ENCODE measurements at regions not wholly inside any gene's neighbourhood (a gene's known extent, or its start where the extent isn't known, plus 50 kb on each side); places are given as distances from the start of the nearest gene placed in this dataset.
A peak's percentile ranks its signal among the peaks of the same experiment; 100 is the strongest.
"Not testable (repeated sequence)": the region's sequence is repeated elsewhere in the genome, so short reads cannot be mapped to it uniquely, and the experiment has no call there.

DNA sequence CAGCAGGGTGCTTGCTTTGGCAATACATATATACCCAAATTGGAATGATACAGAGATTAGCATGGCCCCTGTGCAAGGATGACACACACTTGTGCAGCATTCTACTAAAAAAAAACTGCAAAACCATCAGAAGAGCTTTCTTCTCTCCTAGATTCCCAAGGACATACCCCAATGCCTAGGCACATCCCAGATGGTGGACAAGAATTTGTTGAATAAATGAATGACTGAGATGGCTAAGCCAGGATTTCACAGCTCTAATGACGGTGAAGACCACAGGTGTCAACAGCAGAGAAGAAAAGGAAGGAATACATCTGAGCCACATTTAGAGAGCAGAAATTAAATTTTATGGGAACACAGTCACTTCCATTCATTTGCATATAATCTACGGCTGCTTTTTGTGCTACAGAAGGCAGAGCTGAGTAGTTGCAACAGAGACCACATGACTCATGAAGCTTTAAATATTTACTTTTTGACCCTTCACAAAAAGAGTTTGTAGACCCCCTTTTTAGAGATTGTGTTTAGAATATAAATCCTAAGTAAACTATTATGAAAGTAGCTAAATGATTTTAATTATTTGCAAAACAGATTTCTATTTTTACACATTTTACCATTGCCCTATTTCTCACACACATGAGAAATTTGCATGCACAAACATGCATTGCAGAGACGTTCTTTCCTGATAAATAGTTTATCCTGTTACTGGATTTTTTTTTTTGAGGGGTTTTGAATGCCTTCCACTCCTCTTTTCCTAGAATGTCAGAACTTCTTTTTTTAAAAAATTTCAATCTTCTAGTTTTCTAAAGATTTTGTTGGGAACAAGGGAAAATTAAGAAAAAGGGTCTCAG, 119.0 kb downstream of the PMAIP1 start:
- no peak overlapping the region for H4K91ac ChIP-seq (ENCODE audit: low read depth, low read length)
- H2AK5ac ChIP-seq (ENCODE audit: low read length), result no peak overlapping the region
- no peak overlapping the region for H2BK5ac ChIP-seq (ENCODE audit: low read depth, low read length, poor library complexity)
- no peak overlapping the region for H4K12ac ChIP-seq (ENCODE audit: low read depth, low read length)
- DNase-seq, result peak in 1 of 2 donors; percentile 10
- no peak overlapping the region for H3K27ac ChIP-seq (ENCODE audit: low read depth, low read length)
- no peak overlapping the region for H3K4ac ChIP-seq (ENCODE audit: low read depth, low read length)
- H2BK12ac ChIP-seq (ENCODE audit: low read length), result no peak overlapping the region
- no peaks in the 10 kb centered on the region for H3K36me3 ChIP-seq (ENCODE audit: control insufficient read depth in 1 of 2, insufficient read depth in 2 of 2, low read length in 2 of 2)
- no peak overlapping the region for H3K18ac ChIP-seq (ENCODE audit: low read length)
- no CpG with 5 or more reads among the region's 3 CpGs for WGBS (ENCODE audit: extremely low coverage, insufficient coverage, insufficient read length)
- no peaks in the 10 kb centered on the region for H3K79me1 ChIP-seq (ENCODE audit: low read length)
- no peak overlapping the region for H3K9ac ChIP-seq (ENCODE audit: low read length)
- H4K8ac ChIP-seq (ENCODE audit: low read depth, low read length), result no peak overlapping the region
- H3K14ac ChIP-seq (ENCODE audit: low read length), result no peak overlapping the region
- H3K4me1 ChIP-seq (ENCODE audit: control insufficient read depth in 1 of 2, insufficient read depth in 2 of 2, low read length in 2 of 2), result peaks cover 0 to 3% of the 10 kb centered on the region in 2 experiments
- H3K4me2 ChIP-seq (ENCODE audit: low read length), result no peak overlapping the region
- no peaks in the 10 kb centered on the region for H3K9me3 ChIP-seq (ENCODE audit: insufficient read depth, low read depth, low read length)
- no peak overlapping the region for H2BK120ac ChIP-seq (ENCODE audit: insufficient read depth, low read length, poor library complexity)
- no peaks in the 10 kb centered on the region for H3K79me2 ChIP-seq (ENCODE audit: control insufficient read depth, insufficient read depth, low read length, poor library complexity)
- H3K27me3 ChIP-seq (ENCODE audit: insufficient read depth, low read length), result no peaks in the 10 kb centered on the region
- H3K4me3 ChIP-seq (ENCODE audit: low read depth, low read length), result no peak overlapping the region
- no peak overlapping the region for H3K23ac ChIP-seq (ENCODE audit: low read length)
- H2AFZ ChIP-seq (ENCODE audit: insufficient read depth, low read length, poor library complexity), result no peak overlapping the region

DNA sequence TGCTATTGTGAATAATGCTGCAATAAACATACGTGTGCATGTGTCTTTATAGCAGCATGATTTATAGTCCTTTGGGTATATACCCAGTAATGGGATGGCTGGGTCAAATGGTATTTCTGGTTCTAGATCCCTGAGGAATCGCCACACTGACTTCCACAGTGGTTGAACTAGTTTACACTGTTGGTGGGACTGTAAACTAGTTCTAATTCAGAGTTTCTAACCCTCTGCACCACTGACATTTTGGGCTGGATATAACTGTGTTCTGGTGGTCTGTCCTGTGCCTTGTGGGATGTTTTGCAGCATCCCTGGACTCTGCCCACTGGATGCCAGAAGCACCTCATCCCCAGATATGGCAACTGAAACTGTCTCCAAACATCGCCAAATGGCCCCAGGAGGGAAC, 118.3 kb downstream of the PMAIP1 start:
- not testable (repeated sequence) for H3K9me3 ChIP-seq (ENCODE audit: insufficient read depth, low read depth, low read length); H3K79me1 ChIP-seq (ENCODE audit: low read length); H2BK120ac ChIP-seq (ENCODE audit: insufficient read depth, low read length, poor library complexity); H4K12ac ChIP-seq (ENCODE audit: low read depth, low read length); H3K9ac ChIP-seq (ENCODE audit: low read length); H2AFZ ChIP-seq (ENCODE audit: insufficient read depth, low read length, poor library complexity); H3K18ac ChIP-seq (ENCODE audit: low read length); H3K14ac ChIP-seq (ENCODE audit: low read length); H3K4me1 ChIP-seq (ENCODE audit: control insufficient read depth in 1 of 2, insufficient read depth in 2 of 2, low read length in 2 of 2); H3K23ac ChIP-seq (ENCODE audit: low read length); H2BK12ac ChIP-seq (ENCODE audit: low read length); H3K4me3 ChIP-seq (ENCODE audit: low read depth, low read length); H2AK5ac ChIP-seq (ENCODE audit: low read length); H3K27me3 ChIP-seq (ENCODE audit: insufficient read depth, low read length); H3K4ac ChIP-seq (ENCODE audit: low read depth, low read length); H2BK5ac ChIP-seq (ENCODE audit: low read depth, low read length, poor library complexity); H3K27ac ChIP-seq (ENCODE audit: low read depth, low read length); H3K79me2 ChIP-seq (ENCODE audit: control insufficient read depth, insufficient read depth, low read length, poor library complexity); H3K4me2 ChIP-seq (ENCODE audit: low read length); H3K36me3 ChIP-seq (ENCODE audit: control insufficient read depth in 1 of 2, insufficient read depth in 2 of 2, low read length in 2 of 2); H4K8ac ChIP-seq (ENCODE audit: low read depth, low read length); H4K91ac ChIP-seq (ENCODE audit: low read depth, low read length)
- no CpG with 5 or more reads among the region's 3 CpGs for WGBS (ENCODE audit: extremely low coverage, insufficient coverage, insufficient read length)
- peak in 1 of 2 donors; percentile 39 for DNase-seq

DNA sequence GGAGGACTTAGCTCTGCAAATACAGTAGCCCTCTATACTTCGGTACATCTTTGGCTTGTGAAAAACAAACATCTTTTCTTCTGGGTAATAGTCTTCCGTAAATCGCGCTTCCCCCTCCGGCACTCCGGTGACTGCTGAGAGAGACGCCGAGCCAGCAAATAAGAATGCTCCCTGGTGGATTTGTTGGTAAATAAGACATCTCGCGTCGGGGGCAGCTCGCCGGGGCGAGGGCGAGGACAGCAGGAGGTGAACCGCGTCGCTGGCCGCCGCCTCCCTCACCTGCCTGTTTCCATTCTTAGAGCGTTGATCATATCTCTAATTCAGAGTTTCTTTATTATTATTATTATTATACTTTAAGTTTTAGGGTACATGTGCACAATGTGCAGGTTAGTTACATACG, 117.6 kb downstream of the PMAIP1 start:
- H3K4ac ChIP-seq (ENCODE audit: low read depth, low read length), result no peak overlapping the region
- H2AFZ ChIP-seq (ENCODE audit: insufficient read depth, low read length, poor library complexity), result no peak overlapping the region
- DNase-seq, result no peak
- no CpG with 5 or more reads among the region's 22 CpGs for WGBS (ENCODE audit: extremely low coverage, insufficient coverage, insufficient read length)
- H3K79me1 ChIP-seq (ENCODE audit: low read length), result no peaks in the 10 kb centered on the region
- H3K27ac ChIP-seq (ENCODE audit: low read depth, low read length), result no peak overlapping the region
- H3K4me2 ChIP-seq (ENCODE audit: low read length), result no peak overlapping the region
- no peaks in the 10 kb centered on the region for H3K36me3 ChIP-seq (ENCODE audit: control insufficient read depth in 1 of 2, insufficient read depth in 2 of 2, low read length in 2 of 2)
- no peak overlapping the region for H4K12ac ChIP-seq (ENCODE audit: low read depth, low read length)
- H3K9ac ChIP-seq (ENCODE audit: low read length), result no peak overlapping the region
- no peak overlapping the region for H2AK5ac ChIP-seq (ENCODE audit: low read length)
- no peak overlapping the region for H2BK5ac ChIP-seq (ENCODE audit: low read depth, low read length, poor library complexity)
- no peaks in the 10 kb centered on the region for H3K9me3 ChIP-seq (ENCODE audit: insufficient read depth, low read depth, low read length)
- no peak overlapping the region for H4K8ac ChIP-seq (ENCODE audit: low read depth, low read length)
- H2BK12ac ChIP-seq (ENCODE audit: low read length), result no peak overlapping the region
- H4K91ac ChIP-seq (ENCODE audit: low read depth, low read length), result no peak overlapping the region
- H3K14ac ChIP-seq (ENCODE audit: low read length), result no peak overlapping the region
- H2BK120ac ChIP-seq (ENCODE audit: insufficient read depth, low read length, poor library complexity), result no peak overlapping the region
- H3K79me2 ChIP-seq (ENCODE audit: control insufficient read depth, insufficient read depth, low read length, poor library complexity), result no peaks in the 10 kb centered on the region
- no peak overlapping the region for H3K4me3 ChIP-seq (ENCODE audit: low read depth, low read length)
- H3K18ac ChIP-seq (ENCODE audit: low read length), result no peak overlapping the region
- peaks cover 0 to 3% of the 10 kb centered on the region in 2 experiments for H3K4me1 ChIP-seq (ENCODE audit: control insufficient read depth in 1 of 2, insufficient read depth in 2 of 2, low read length in 2 of 2)
- H3K23ac ChIP-seq (ENCODE audit: low read length), result no peak overlapping the region
- H3K27me3 ChIP-seq (ENCODE audit: insufficient read depth, low read length), result no peaks in the 10 kb centered on the region

DNA sequence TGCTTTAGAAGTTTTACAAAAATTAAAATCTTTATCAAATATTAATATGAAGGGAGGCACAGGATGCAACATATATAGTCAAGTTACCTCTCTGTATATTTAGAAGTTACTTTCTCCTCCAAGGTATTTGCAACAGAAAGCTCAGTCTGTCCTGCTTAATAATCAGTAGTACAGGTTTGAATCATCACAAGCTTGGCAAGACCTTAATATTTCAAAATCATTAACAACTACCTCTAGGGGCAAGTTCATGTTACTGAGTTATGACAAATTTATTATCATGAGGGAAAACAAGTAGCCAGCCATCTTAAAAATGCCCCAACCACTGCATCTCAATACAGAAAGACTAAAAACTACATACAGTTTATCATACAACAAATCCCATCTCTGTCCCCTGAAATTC, 116.0 kb downstream of the PMAIP1 start:
- not testable (repeated sequence) for H3K36me3 ChIP-seq (ENCODE audit: control insufficient read depth in 1 of 2, insufficient read depth in 2 of 2, low read length in 2 of 2); H2BK12ac ChIP-seq (ENCODE audit: low read length); H3K4me2 ChIP-seq (ENCODE audit: low read length); H4K8ac ChIP-seq (ENCODE audit: low read depth, low read length); H3K4me1 ChIP-seq (ENCODE audit: control insufficient read depth in 1 of 2, insufficient read depth in 2 of 2, low read length in 2 of 2); H3K79me1 ChIP-seq (ENCODE audit: low read length); H3K4me3 ChIP-seq (ENCODE audit: low read depth, low read length); H3K9ac ChIP-seq (ENCODE audit: low read length); H3K79me2 ChIP-seq (ENCODE audit: control insufficient read depth, insufficient read depth, low read length, poor library complexity); H3K23ac ChIP-seq (ENCODE audit: low read length); H4K12ac ChIP-seq (ENCODE audit: low read depth, low read length); H2AK5ac ChIP-seq (ENCODE audit: low read length); H3K27me3 ChIP-seq (ENCODE audit: insufficient read depth, low read length); H3K14ac ChIP-seq (ENCODE audit: low read length); H2BK120ac ChIP-seq (ENCODE audit: insufficient read depth, low read length, poor library complexity); H3K4ac ChIP-seq (ENCODE audit: low read depth, low read length); H3K18ac ChIP-seq (ENCODE audit: low read length); DNase-seq; H3K9me3 ChIP-seq (ENCODE audit: insufficient read depth, low read depth, low read length); H2BK5ac ChIP-seq (ENCODE audit: low read depth, low read length, poor library complexity); H2AFZ ChIP-seq (ENCODE audit: insufficient read depth, low read length, poor library complexity); H3K27ac ChIP-seq (ENCODE audit: low read depth, low read length); H4K91ac ChIP-seq (ENCODE audit: low read depth, low read length)

Data from trophoblast cell (in vitro differentiated cells and primary cell).